ENCODE measurements at regions not wholly inside any gene's neighbourhood (a gene's known extent, or its start where the extent isn't known, plus 50 kb on each side); places are given as distances from the start of the nearest gene placed in this dataset.

DNA sequence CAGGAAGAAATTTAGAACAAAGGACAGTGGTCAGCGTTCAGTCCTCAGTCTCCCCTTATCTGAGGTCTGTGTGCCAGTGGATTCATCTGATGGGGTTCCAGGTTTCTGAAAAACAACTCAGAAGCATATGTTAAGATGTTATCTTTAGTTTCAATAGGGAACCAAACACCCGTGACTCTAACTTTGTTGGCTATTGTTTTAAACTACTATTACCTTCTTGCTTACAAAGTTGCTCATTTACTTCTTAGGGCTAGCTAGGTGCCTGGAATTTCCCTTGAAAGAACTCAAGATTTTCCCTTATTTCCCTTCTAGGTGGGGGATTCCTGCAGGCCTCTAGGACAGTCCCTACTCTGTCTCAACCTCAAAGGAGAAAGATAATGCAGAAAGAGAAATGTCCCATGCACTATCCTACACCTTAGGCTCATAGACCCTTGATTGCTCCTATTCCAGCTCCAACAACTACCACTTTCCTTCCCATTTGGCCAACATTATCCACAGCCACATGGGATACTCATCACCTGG lies 192.5 kb upstream of the LYZL1 start:
- TF ChIP-seq, protein P1, sequence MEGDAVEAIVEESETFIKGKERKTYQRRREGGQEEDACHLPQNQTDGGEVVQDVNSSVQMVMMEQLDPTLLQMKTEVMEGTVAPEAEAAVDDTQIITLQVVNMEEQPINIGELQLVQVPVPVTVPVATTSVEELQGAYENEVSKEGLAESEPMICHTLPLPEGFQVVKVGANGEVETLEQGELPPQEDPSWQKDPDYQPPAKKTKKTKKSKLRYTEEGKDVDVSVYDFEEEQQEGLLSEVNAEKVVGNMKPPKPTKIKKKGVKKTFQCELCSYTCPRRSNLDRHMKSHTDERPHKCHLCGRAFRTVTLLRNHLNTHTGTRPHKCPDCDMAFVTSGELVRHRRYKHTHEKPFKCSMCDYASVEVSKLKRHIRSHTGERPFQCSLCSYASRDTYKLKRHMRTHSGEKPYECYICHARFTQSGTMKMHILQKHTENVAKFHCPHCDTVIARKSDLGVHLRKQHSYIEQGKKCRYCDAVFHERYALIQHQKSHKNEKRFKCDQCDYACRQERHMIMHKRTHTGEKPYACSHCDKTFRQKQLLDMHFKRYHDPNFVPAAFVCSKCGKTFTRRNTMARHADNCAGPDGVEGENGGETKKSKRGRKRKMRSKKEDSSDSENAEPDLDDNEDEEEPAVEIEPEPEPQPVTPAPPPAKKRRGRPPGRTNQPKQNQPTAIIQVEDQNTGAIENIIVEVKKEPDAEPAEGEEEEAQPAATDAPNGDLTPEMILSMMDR (IDR thresholded peaks at IDR 0.05) = no peak
- TF ChIP-seq POLR2AphosphoS5 (IDR thresholded peaks at IDR 0.05; ENCODE audit: low read depth, low read length) (no peak), TCF7L2 (IDR thresholded peaks at IDR 0.05; ENCODE audit: low read depth, low read length) (no peak)
- TF ChIP-seq, protein P2, sequence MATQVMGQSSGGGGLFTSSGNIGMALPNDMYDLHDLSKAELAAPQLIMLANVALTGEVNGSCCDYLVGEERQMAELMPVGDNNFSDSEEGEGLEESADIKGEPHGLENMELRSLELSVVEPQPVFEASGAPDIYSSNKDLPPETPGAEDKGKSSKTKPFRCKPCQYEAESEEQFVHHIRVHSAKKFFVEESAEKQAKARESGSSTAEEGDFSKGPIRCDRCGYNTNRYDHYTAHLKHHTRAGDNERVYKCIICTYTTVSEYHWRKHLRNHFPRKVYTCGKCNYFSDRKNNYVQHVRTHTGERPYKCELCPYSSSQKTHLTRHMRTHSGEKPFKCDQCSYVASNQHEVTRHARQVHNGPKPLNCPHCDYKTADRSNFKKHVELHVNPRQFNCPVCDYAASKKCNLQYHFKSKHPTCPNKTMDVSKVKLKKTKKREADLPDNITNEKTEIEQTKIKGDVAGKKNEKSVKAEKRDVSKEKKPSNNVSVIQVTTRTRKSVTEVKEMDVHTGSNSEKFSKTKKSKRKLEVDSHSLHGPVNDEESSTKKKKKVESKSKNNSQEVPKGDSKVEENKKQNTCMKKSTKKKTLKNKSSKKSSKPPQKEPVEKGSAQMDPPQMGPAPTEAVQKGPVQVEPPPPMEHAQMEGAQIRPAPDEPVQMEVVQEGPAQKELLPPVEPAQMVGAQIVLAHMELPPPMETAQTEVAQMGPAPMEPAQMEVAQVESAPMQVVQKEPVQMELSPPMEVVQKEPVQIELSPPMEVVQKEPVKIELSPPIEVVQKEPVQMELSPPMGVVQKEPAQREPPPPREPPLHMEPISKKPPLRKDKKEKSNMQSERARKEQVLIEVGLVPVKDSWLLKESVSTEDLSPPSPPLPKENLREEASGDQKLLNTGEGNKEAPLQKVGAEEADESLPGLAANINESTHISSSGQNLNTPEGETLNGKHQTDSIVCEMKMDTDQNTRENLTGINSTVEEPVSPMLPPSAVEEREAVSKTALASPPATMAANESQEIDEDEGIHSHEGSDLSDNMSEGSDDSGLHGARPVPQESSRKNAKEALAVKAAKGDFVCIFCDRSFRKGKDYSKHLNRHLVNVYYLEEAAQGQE (IDR thresholded peaks at IDR 0.05; ENCODE audit: insufficient read depth in 1 of 2, low read depth in 2 of 2, low read length in 1 of 2) = no peak

Data from Panc1 (cell line).